Activated CD4-positive, alpha-beta T cell treated with anti-CD3 and anti-CD28 coated beads, Interleukin-2, amount 50 U/mL, for 16 hours (primary cell): ENCODE measurements at regions not wholly inside any gene's neighbourhood (a gene's known extent, or its start where the extent isn't known, plus 50 kb on each side); places are given as distances from the start of the nearest gene placed in this dataset.
"Not testable (repeated sequence)": the region's sequence is repeated elsewhere in the genome, so short reads cannot be mapped to it uniquely, and the experiment has no call there.

Source experiments
- DNase-seq: peaks from one replicate; pipeline ENCODE4 v3.0.0-alpha.2; 2020

DNA sequence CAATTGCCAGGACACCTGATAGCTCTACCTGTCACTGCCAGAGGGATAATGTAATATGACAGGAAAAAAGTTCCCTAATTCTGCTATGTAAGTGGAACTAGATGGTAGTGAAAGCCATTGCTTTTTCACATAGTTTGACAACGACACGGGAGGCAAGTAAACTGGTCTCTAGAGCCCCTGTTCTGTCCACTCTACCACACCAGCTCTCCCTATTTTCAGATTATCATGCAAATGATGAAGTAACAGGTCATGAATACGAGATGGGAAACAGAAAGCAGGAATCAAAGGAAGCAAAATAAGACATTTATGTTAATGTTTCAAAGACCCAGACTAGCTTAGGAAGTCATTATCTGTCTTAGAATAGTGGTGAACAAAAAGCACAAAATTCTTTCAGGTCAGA lies 56.2 kb downstream of the TAF11L14 start:
- no peak for DNase-seq

- no peak for DNase-seq
Observed at GRCh38 chr5:17691762-17692161, 57.5 kb downstream of the TAF11L14 start.

DNA sequence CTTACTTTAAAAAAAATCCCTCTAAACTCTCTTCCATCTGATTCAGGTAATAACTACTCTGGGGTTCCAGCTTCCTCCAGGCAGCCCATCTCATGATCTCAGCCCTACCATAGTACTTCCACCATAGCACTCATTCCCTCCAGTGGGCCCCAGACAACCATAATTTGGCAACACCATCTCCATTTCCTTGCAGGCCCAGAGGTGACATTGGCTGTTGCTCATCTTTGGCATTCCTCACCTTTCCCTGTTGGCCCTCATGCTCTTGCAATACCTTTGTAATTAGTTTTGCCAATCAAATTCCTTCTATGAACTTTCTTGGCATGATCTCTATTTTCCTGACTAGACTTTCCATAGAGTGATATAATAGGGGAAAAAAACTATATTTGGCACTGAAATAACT lies 60.1 kb downstream of the TAF11L14 start:
- no peak for DNase-seq

- no peak for DNase-seq
Observed at GRCh38 chr5:17694914-17695313, 60.7 kb downstream of the TAF11L14 start.

- no peak for DNase-seq
Observed at GRCh38 chr5:17696627-17697026, 62.4 kb downstream of the TAF11L14 start.

GRCh38 chr5:17697671-17698070 lies 63.4 kb downstream of the TAF11L14 start:
- DNase-seq: no peak

- no peak for DNase-seq
Observed at GRCh38 chr5:17709011-17709710, 74.9 kb downstream of the TAF11L14 start.

- DNase-seq: no peak
Observed at GRCh38 chr5:17713301-17713700, 79.0 kb downstream of the TAF11L14 start.

DNA sequence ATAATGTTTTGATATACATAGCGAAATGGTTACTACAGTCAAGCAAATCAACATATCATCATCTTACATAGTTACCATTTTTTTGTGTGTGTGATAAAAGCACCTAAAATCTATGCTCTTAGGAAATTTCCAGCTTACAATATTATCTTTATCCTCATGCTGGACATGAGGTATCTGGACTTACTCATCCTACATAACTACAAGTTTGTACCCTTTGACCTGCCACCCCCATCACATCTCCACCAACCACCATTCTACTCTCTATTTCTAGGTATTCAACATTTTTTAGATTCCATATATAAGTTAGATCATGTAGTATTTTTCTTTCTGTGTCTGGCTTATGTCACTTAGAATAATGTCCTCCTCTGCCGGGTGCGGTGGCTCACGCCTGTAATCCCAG lies 79.9 kb downstream of the TAF11L14 start:
- no peak for DNase-seq

- DNase-seq: no peak
Observed at GRCh38 chr5:17719592-17719991, 85.3 kb downstream of the TAF11L14 start.

DNA sequence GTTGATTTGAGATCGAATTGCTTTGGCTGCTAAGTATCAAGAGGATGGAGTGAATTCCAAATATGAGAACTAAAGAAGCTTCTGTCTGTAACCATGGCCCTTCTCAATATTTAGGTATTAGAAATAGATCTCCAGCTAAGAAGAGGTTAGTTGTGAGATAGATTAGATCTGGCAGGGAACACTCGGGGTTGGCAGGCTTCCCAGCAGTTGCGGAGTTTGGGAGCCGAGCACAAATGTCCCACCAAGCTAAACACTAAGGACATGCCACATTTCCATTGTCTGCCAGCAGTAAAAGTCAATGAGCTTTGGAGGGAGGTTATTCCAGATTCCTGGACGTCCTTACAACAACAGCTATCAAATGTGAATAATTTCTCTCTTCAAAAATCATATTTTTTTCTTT lies 85.8 kb downstream of the TAF11L14 start:
- DNase-seq: no peak

GRCh38 chr5:17723876-17724275 lies 89.6 kb downstream of the TAF11L14 start:
- no peak for DNase-seq

DNA sequence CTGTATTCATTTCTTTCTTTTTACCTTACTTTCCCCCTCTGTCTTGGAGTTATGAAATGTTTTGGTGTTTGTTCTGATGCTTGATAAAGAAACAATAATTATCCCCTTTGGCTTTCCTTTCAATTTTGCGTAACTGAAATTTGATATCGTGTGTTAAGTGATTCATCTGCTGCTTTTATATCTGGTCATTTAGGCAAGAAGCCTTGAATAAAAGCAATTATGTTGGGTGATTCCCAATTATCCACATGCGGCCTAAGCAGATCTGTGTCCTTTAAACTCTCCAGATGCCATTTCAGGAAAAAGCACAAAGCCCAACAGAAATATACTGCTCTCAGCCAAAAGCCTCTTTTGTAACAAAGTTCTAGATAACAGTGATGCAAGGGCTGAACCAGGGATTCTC lies 92.8 kb downstream of the TAF11L14 start:
- DNase-seq: no peak

DNA sequence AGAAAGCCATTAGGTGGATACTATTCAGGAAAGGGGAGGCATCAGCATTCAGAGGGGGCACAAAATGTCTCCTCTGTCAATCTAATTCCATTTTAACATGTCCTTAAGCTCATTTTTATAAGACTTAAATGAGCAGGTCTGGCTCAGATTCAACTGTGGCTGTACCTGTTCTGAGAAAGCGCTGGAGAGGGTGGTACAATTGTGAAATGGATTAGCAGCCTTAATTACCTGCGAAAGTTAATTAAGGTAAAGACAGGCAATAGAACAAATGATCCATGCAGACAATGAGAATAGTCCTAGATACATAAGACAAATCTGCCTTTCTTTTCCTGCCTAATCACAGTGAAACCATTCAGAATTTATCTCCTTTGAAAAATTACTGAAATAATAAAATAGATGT lies 96.2 kb downstream of the TAF11L14 start:
- DNase-seq: no peak

GRCh38 chr5:17732351-17732923 lies 98.2 kb downstream of the TAF11L14 start:
- no peak for DNase-seq

DNA sequence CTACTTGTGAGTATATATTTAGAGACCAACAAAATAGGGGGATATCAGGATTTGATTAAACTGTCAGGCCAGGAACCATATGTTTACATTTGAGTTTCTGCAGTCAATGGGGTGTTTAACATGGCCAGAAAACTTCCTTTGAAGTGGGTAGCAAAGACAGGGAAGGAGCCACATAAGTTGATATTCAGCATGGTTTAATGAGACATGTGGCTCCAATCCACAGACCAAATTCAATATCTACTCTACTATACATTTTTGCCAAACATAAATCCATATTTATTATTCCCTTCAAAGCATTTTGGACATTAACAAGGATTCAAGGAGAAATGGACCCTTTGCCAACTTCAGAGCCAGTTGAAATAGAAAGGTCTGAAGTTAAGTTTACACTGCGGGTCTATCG lies 99.8 kb downstream of the TAF11L14 start:
- no peak for DNase-seq

DNA sequence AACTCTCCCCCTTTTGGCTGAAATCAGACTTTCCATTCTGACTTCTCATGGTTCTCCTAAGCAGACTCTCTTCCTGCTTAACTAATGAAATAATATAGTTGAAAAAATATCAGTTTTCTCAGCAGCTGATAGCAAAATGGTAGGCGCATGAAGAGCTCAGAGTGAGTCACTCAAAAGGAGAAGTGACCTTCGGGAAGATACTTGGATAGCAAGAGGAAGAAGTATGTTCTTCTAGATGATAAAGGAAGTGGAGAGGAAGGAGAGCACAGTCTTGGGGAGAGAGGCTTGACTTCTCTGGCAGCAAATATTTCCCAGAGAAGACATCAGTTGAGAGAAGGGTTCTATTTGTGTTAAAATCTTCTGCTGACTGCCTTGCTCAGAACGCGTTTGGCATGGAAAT lies 101.5 kb downstream of the TAF11L14 start:
- no peak for DNase-seq

DNA sequence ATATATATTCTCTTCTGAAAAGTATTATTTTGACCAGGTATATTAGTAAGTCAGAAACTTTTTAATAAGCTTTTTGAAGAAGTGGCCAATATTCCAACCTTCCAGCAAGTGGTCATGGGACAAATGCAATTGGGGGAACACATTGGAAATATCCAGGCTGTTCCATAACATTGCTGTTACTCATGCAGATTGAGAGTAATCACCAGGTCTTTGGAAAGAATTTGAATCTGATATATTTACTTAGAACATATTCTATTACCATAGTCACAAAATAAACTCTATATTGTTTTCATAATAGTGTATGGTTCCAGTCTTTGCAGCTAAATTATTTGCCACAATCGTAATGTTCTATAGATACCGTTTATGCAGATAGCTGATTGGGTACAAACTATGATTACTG lies 102.8 kb downstream of the TAF11L14 start:
- DNase-seq: no peak

GRCh38 chr5:17738446-17738845 lies 104.2 kb downstream of the TAF11L14 start:
- no peak for DNase-seq

- DNase-seq: no peak
Observed at GRCh38 chr5:17743580-17744435, 109.5 kb downstream of the TAF11L14 start.

DNA sequence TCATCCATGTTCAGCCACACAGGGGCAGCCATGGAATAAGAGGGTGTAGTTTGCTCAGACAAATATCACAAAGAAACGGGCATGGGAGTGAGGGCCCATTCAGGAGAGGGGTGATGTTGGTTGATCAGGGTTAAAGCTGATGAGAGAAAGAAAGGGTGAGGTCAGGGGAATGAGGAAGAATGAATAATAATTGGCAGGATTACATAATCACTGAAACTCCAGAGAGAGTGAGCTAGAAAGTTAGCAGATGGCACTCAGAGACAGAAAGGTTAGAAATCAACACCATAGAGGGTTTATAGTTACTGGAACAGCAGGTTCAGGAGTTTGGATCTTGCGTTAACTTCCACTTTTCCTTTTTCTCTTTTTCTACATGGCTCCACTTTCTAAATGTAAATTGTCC lies 113.9 kb downstream of the TAF11L14 start:
- DNase-seq: no peak

GRCh38 chr5:17748941-17749340 lies 114.7 kb downstream of the TAF11L14 start:
- no peak for DNase-seq

GRCh38 chr5:17755406-17755805 lies 121.1 kb downstream of the TAF11L14 start:
- not testable (repeated sequence) for DNase-seq

DNA sequence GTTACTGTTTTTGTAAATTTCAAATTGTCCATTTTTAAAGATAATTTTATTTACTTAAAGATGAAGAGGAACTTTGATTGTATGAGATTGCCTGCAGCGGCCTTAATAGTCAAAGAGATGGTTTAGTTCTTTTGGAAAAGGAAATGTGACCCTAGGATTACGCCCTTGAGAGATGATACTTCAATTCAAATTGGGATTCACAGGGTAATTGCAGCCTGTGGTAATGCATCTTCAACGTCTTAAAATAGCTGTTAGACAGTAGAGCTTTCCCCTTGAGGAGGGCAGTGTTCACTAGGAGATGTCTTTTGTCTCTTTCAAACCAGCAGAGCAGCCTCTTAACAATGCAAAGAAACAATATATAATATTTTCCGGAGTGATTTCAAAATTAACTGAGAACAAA lies 127.1 kb downstream of the TAF11L14 start:
- no peak for DNase-seq
